ENCODE measurements at regions not wholly inside any gene's neighbourhood (a gene's known extent, or its start where the extent isn't known, plus 50 kb on each side); places are given as distances from the start of the nearest gene placed in this dataset.

DNA sequence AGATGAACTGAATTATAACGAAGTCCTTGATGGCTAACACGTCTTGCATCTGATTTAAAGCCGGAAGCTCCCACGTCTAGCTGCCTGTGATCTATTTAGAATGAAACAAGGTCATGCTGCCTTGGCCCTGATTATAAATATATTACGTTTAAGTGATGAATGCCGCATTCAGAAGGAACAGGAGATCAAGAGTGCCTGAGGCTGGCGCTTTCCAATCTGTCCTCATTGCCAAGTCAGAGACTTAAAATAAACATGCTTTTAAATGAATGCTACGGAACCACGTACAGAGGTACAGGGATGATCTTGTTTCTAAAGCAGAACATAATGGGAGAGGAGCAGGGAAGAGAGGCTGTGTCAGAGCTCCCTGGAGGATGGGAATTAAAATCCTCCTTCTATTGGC, 292.8 kb downstream of the TLE1 start (continued):
- TF ChIP-seq ZBTB4 (CRISPR knock-in tag; IDR thresholded peaks at IDR 0.05) = no peak
- TF ChIP-seq MAX (IDR thresholded peaks at IDR 0.05; ENCODE audit: low read depth, low read length) = no peak
- TF ChIP-seq CREM (IDR thresholded peaks at IDR 0.05; ENCODE audit: low read depth) = no peak
- no peak for TF ChIP-seq EZH2 (IDR thresholded peaks at IDR 0.05; ENCODE audit: borderline replicate concordance, control insufficient read depth, low read depth, low read length)

DNA sequence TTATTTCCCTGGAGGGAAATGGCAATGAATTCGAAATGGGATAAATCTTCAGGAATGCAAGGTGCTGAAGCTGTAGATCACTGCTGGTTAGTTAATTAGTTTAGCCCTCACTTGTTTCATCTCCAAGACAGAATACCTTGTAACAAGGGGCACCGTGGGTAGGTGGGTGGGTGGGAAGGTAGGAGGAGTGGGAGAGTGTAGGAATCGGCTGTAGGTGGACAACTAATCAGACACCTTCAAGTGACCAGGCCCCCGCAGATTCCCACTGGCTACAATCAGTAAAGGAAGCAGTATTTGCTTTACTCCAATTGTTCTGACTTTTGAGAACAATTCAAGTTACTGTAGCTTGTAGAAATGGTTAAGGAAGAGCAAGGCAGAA, 293.7 kb downstream of the TLE1 start:
- ChIA-PET RAD21 (ENCODE audit: unreplicated experiment) (no interaction called here), SMC1A (ENCODE audit: uncharacterized antibody, unreplicated experiment) (no interaction called here), POLR2A (interaction anchor here (0.6 kb wide), 1 partner anchor 32 kb away, joined by 3 read pairs; no protein-coding TSS in a partner anchor), CTCF (no interaction called here)
- intact Hi-C loops (cut with micrococcal nuclease; ENCODE audit: unreplicated experiment) (no loop called here), in situ Hi-C loops (cut with MboI) (no loop called here)
- Histone ChIP-seq H3K27me3 (replicated peaks in 1 of 2; ENCODE audit: control insufficient read depth in 2 of 2, insufficient read depth in 2 of 2, low read length in 1 of 2) (no peaks in the 10 kb centered on the region), H3K79me2 (ENCODE audit: control insufficient read depth, insufficient read depth, low read length) (no peaks in the 10 kb centered on the region), H4K20me1 (ENCODE audit: control insufficient read depth, insufficient read depth) (no peaks in the 10 kb centered on the region), H3K36me3 (ENCODE audit: control insufficient read depth in 2 of 2, insufficient read depth in 2 of 2, low read length in 1 of 2) (no peaks in the 10 kb centered on the region), H3K9me3 (replicated peaks; ENCODE audit: control insufficient read depth, insufficient read depth, low read length) (no peaks in the 10 kb centered on the region), H3K4me1 (ENCODE audit: control insufficient read depth, insufficient read depth, low read length) (no peaks in the 10 kb centered on the region), H3K4me2 (ENCODE audit: control insufficient read depth, insufficient read depth) (no peak overlapping the region), H3K27ac (ENCODE audit: control insufficient read depth, insufficient read depth) (no peak overlapping the region), H3K9ac (ENCODE audit: control insufficient read depth, insufficient read depth, low read length) (no peak overlapping the region), H2AFZ (ENCODE audit: control insufficient read depth, low read depth, low read length) (no peak overlapping the region), H3K4me3 (no peak overlapping the region)
- no TSS peak for BruUV-seq (replicated peaks)
- no peak for DNase-seq (ENCODE audit: low read depth, low spot score)
- no peak for FAIRE-seq
- no peak for ATAC-seq
- WGBS (ENCODE audit: insufficient coverage, insufficient replicate concordance, low lambda C conversion rate, missing lambda C conversion rate) = 0% methylated on average over 4 of the region's 4 CpGs
- TF ChIP-seq ZBTB4 (CRISPR knock-in tag; IDR thresholded peaks at IDR 0.05) (no peak), GATAD2B (conservative IDR thresholded peaks at IDR 0.05; ENCODE audit: low read depth) (no peak), CHD4 (IDR thresholded peaks at IDR 0.05) (no peak), DPF2 (IDR thresholded peaks at IDR 0.05) (no peak), FOXM1 (IDR thresholded peaks at IDR 0.05; ENCODE audit: low read depth, low read length) (no peak), CREB1 (IDR thresholded peaks at IDR 0.05; ENCODE audit: low read depth) (no peak), RFX5 (IDR thresholded peaks at IDR 0.05; ENCODE audit: low read depth, low read length) (no peak), SMAD1 (IDR thresholded peaks at IDR 0.05; ENCODE audit: low read depth, partially characterized antibody) (no peak), FOS (IDR thresholded peaks at IDR 0.05; ENCODE audit: borderline replicate concordance, extremely low read depth, insufficient read length) (no peak), CBX5 (IDR thresholded peaks at IDR 0.05; ENCODE audit: low read depth) (no peak), POLR2AphosphoS2 (IDR thresholded peaks at IDR 0.05; ENCODE audit: low read depth, low read length) (no peak), WRNIP1 (IDR thresholded peaks at IDR 0.05; ENCODE audit: borderline replicate concordance, low read depth, low read length) (no peak), ESRRA (IDR thresholded peaks at IDR 0.05; ENCODE audit: low read length) (no peak), ZNF207 (IDR thresholded peaks at IDR 0.05; ENCODE audit: borderline replicate concordance) (no peak), ZNF384 (IDR thresholded peaks at IDR 0.05; ENCODE audit: borderline replicate concordance, low read depth, low read length) (no peak), CEBPB (IDR thresholded peaks at IDR 0.05; ENCODE audit: borderline replicate concordance in 1 of 2, low read depth in 2 of 2, low read length in 2 of 2) (no peak)

All from GM12878 (cell line).